ENCODE measurements at regions not wholly inside any gene's neighbourhood (a gene's known extent, or its start where the extent isn't known, plus 50 kb on each side); places are given as distances from the start of the nearest gene placed in this dataset.

- peaks cover 3% of the 10 kb centered on the region for H3K9me3 Mint-ChIP-seq
- no peak overlapping the region for H3K27ac Mint-ChIP-seq
- H3K36me3 Mint-ChIP-seq (ENCODE audit: low read depth) = peaks cover 5% of the 10 kb centered on the region
- no peaks in the 10 kb centered on the region for H3K27me3 Mint-ChIP-seq
- H3K4me1 Mint-ChIP-seq = peaks cover 20% of the 10 kb centered on the region
- ChIA-PET CTCF (no interaction called here), POLR2A (no interaction called here)
- no peak overlapping the region for H3K4me3 Mint-ChIP-seq
- no peak for DNase-seq
Measured at GRCh38 chr12:91565246-91565645, 382.6 kb upstream of the DCN start.

DNA sequence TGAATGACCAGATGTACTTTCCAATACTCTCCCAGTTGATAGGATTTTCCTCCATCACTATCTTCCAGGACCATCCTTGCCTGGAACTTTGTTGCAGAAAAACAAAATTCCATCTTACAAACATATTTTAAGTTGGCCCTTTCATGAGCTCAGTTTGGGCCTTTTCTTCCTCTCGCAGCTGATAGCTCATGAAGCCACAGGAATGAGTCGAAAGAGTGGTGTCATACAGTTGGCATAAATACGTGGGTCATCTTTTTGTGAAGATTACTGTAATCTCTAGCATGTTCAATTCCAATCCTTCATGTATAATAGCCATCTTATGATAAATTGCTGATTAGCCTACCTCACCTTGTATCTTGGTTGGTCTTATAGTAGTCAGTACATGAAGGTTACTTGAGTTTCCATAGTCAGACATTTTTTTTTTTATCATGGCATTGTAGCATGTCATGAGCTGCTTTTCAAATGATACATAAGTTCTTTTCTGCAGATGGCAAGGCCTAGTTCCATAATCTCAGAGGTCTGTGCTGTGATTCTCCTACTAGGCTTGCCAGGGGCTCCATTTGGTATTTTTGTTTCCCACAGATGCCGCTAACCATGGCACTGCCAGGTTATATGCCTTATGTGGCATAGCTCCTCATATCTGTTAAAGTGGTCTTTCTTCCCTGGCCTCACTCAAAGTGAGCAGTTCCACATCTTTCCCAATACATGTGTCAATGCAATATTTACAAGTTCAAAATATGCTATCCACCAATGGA lies 380.6 kb upstream of the DCN start:
- Mint-ChIP-seq H3K27me3 (no peaks in the 10 kb centered on the region), H3K36me3 (ENCODE audit: low read depth) (peaks cover 8% of the 10 kb centered on the region), H3K4me1 (peaks cover 20% of the 10 kb centered on the region), H3K9me3 (peaks cover 12% of the 10 kb centered on the region), H3K4me3 (no peak overlapping the region), H3K27ac (peak overlapping the region; percentile 6)
- no peak for DNase-seq
- ChIA-PET CTCF (interaction anchor here (1.8 kb wide), 1 partner anchor 15 kb away, joined by 6 read pairs; no protein-coding TSS in a partner anchor), POLR2A (interaction anchor here (0.8 kb wide), 1 partner anchor 10 kb away, joined by 3 read pairs; no protein-coding TSS in a partner anchor)

GRCh38 chr12:91562476-91562875 lies 379.9 kb upstream of the DCN start:
- Mint-ChIP-seq H3K36me3 (ENCODE audit: low read depth) (peaks cover 8% of the 10 kb centered on the region), H3K27me3 (no peaks in the 10 kb centered on the region), H3K27ac (peak overlapping the region; percentile 6), H3K4me3 (no peak overlapping the region), H3K9me3 (peaks cover 12% of the 10 kb centered on the region), H3K4me1 (peaks cover 20% of the 10 kb centered on the region)
- POLR2A ChIA-PET = interaction anchor here (0.8 kb wide), 1 partner anchor 10 kb away, joined by 3 read pairs; no protein-coding TSS in a partner anchor
- CTCF ChIA-PET = interaction anchor here (1.8 kb wide), 1 partner anchor 15 kb away, joined by 6 read pairs; no protein-coding TSS in a partner anchor
- peak; percentile 19 for DNase-seq

GRCh38 chr12:91561958-91562325 lies 379.3 kb upstream of the DCN start:
- Mint-ChIP-seq H3K9me3 (peaks cover 12% of the 10 kb centered on the region), H3K27ac (no peak overlapping the region), H3K27me3 (no peaks in the 10 kb centered on the region), H3K4me3 (no peak overlapping the region), H3K4me1 (peaks cover 20% of the 10 kb centered on the region), H3K36me3 (ENCODE audit: low read depth) (peaks cover 8% of the 10 kb centered on the region)
- CTCF ChIA-PET = interaction anchor here (1.8 kb wide), 1 partner anchor 16 kb away, joined by 6 read pairs; no protein-coding TSS in a partner anchor
- POLR2A ChIA-PET = no interaction called here
- DNase-seq = no peak

DNA sequence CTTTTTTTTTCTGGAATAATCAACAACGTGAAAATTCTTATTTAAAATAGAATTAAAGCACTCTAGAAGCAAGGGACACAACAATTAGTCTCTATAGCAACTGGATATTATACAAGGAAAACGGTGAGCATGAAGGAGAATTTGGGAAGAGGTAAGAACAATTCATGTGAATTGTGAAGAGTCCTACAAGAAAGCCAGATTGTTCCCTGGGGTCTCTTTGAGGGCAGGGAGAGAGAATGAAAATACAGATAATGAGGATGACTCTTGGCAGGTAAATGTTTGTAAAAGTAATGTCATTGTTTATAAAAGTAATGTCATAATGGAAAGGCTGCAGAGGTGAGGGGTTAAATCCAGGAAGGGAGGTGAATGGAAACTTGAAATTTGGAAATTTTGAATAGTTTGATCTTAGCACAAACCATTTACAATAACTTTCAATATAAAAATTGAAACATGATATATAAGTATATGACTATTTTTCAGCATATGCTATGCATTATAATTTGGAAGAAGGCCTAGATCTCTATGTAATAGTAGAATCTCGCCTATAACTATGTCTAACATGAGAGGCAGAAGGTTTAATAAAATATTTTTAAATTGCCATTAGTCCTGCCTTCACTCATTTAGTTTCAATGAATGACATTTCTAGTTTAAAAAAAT lies 378.8 kb upstream of the DCN start:
- no peak for DNase-seq
- POLR2A ChIA-PET = no interaction called here
- H3K4me3 Mint-ChIP-seq = no peak overlapping the region
- no peak overlapping the region for H3K27ac Mint-ChIP-seq
- CTCF ChIA-PET = no interaction called here
- peaks cover 12% of the 10 kb centered on the region for H3K9me3 Mint-ChIP-seq
- peaks cover 20% of the 10 kb centered on the region for H3K4me1 Mint-ChIP-seq
- H3K36me3 Mint-ChIP-seq (ENCODE audit: low read depth) = peaks cover 8% of the 10 kb centered on the region
- no peaks in the 10 kb centered on the region for H3K27me3 Mint-ChIP-seq

DNA sequence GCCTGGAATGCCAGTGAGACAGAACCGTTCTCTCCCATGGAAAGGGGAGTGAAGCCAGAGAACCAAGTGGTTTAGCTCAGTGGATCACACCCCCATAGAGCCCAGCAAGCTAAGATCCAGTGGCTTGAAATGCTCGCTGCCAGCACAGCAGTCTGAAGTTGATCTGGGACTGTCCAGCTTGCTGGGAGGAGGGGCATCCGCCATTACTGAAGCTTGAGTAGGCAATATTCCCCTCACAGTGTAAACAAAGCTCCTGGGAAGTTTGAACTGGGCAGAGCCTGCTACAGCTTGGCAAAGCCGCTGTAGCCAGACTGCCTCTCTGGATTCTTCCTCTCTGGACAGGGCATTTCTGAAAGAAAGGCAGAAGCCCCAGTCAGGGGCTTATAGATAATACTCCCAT lies 374.3 kb upstream of the DCN start:
- Mint-ChIP-seq H3K4me1 (peaks cover under 1% of the 10 kb centered on the region), H3K27ac (no peak overlapping the region), H3K36me3 (ENCODE audit: low read depth) (peaks cover 3% of the 10 kb centered on the region), H3K27me3 (no peaks in the 10 kb centered on the region), H3K9me3 (peaks cover 8% of the 10 kb centered on the region), H3K4me3 (no peak overlapping the region)
- CTCF ChIA-PET = no interaction called here
- no peak for DNase-seq
- POLR2A ChIA-PET = no interaction called here

GRCh38 chr12:91555436-91556415 lies 373.1 kb upstream of the DCN start:
- CTCF ChIA-PET = interaction anchor here (1.1 kb wide), 1 partner anchor 11 kb away, joined by 3 read pairs; no protein-coding TSS in a partner anchor
- H3K36me3 Mint-ChIP-seq (ENCODE audit: low read depth) = peaks cover 3% of the 10 kb centered on the region
- no peak for DNase-seq
- H3K27ac Mint-ChIP-seq = no peak overlapping the region
- no peaks in the 10 kb centered on the region for H3K4me1 Mint-ChIP-seq
- POLR2A ChIA-PET = interaction anchor here (0.6 kb wide), 1 partner anchor 964 kb away, joined by 3 read pairs; no protein-coding TSS in a partner anchor
- no peaks in the 10 kb centered on the region for H3K27me3 Mint-ChIP-seq
- H3K9me3 Mint-ChIP-seq = peaks cover 8% of the 10 kb centered on the region
- no peak overlapping the region for H3K4me3 Mint-ChIP-seq

- CTCF ChIA-PET = no interaction called here
- Mint-ChIP-seq H3K27me3 (no peaks in the 10 kb centered on the region), H3K4me3 (no peak overlapping the region), H3K4me1 (no peaks in the 10 kb centered on the region), H3K36me3 (ENCODE audit: low read depth) (no peaks in the 10 kb centered on the region), H3K27ac (no peak overlapping the region), H3K9me3 (no peaks in the 10 kb centered on the region)
- POLR2A ChIA-PET = no interaction called here
- no peak for DNase-seq
Measured at GRCh38 chr12:91551927-91552326, 369.3 kb upstream of the DCN start.

GRCh38 chr12:91551242-91551641 lies 368.6 kb upstream of the DCN start:
- Mint-ChIP-seq H3K36me3 (ENCODE audit: low read depth) (no peaks in the 10 kb centered on the region), H3K27ac (no peak overlapping the region), H3K4me3 (no peak overlapping the region), H3K9me3 (no peaks in the 10 kb centered on the region), H3K4me1 (no peaks in the 10 kb centered on the region), H3K27me3 (no peaks in the 10 kb centered on the region)
- CTCF ChIA-PET = no interaction called here
- no peak for DNase-seq
- POLR2A ChIA-PET = no interaction called here

- no peak for DNase-seq
- ChIA-PET CTCF (no interaction called here), POLR2A (no interaction called here)
- Mint-ChIP-seq H3K4me3 (no peak overlapping the region), H3K27me3 (no peaks in the 10 kb centered on the region), H3K36me3 (ENCODE audit: low read depth) (no peaks in the 10 kb centered on the region), H3K27ac (no peak overlapping the region), H3K9me3 (no peaks in the 10 kb centered on the region), H3K4me1 (no peaks in the 10 kb centered on the region)
Measured at GRCh38 chr12:91542666-91543065, 360.0 kb upstream of the DCN start.

- no peaks in the 10 kb centered on the region for H3K9me3 Mint-ChIP-seq
- H3K36me3 Mint-ChIP-seq (ENCODE audit: low read depth) = no peaks in the 10 kb centered on the region
- ChIA-PET CTCF (no interaction called here), POLR2A (no interaction called here)
- H3K4me1 Mint-ChIP-seq = no peaks in the 10 kb centered on the region
- no peak overlapping the region for H3K4me3 Mint-ChIP-seq
- no peaks in the 10 kb centered on the region for H3K27me3 Mint-ChIP-seq
- H3K27ac Mint-ChIP-seq = no peak overlapping the region
- no peak for DNase-seq
Measured at GRCh38 chr12:91542067-91542466, 359.4 kb upstream of the DCN start.

DNA sequence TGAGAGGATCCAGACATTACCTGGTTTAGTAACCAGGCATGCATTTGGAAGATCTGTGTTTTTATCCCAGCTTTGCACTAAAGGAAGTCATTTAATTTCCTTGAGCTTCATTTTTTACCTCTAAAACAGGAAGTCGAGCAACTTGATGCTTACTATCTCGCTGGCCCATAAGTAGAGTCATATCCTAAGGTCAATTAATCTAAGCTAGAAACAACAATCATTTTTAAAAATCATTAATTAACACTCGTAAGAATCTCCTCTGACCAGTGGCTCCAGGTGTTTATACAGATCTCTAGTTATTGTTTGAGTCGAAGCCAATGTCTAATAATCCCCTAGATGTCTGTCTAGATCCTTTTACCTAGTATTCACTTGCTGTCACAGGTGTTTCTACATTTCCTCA lies 355.8 kb upstream of the DCN start:
- Mint-ChIP-seq H3K27me3 (no peaks in the 10 kb centered on the region), H3K9me3 (peaks cover 2% of the 10 kb centered on the region), H3K36me3 (ENCODE audit: low read depth) (no peaks in the 10 kb centered on the region), H3K27ac (no peak overlapping the region), H3K4me1 (no peaks in the 10 kb centered on the region), H3K4me3 (no peak overlapping the region)
- no peak for DNase-seq
- POLR2A ChIA-PET = no interaction called here
- CTCF ChIA-PET = no interaction called here

DNA sequence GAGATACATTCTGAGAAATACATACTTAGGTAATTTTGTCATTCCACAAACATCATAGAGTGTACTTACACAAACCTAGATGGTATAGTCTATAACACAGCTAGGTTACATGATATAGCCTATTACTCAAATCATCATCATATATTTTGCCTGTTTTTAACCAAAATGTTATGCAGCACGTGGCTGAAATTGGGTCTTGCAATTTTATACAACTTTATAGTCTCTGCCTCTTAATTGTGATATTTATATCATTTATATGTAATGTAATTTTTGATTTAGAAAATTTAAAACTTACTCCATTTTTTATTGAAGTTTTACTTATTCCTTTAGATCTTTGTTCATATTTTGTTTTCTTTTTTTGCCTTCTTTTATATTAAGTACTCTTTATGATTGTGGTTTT lies 350.7 kb upstream of the DCN start:
- POLR2A ChIA-PET = no interaction called here
- Mint-ChIP-seq H3K27ac (no peak overlapping the region), H3K36me3 (ENCODE audit: low read depth) (no peaks in the 10 kb centered on the region), H3K4me3 (no peak overlapping the region), H3K4me1 (no peaks in the 10 kb centered on the region), H3K9me3 (peaks cover 2% of the 10 kb centered on the region), H3K27me3 (no peaks in the 10 kb centered on the region)
- DNase-seq = no peak
- CTCF ChIA-PET = interaction anchor here (0.6 kb wide), 1 partner anchor 18 kb away, joined by 5 read pairs; no protein-coding TSS in a partner anchor
